HAP-1 (cell line): ENCODE measurements at regions not wholly inside any gene's neighbourhood (a gene's known extent, or its start where the extent isn't known, plus 50 kb on each side); places are given as distances from the start of the nearest gene placed in this dataset.
"Not testable (repeated sequence)": the region's sequence is repeated elsewhere in the genome, so short reads cannot be mapped to it uniquely, and the experiment has no call there.

Source experiments
- DNase-seq, 2 experiments: peaks; one replicate each; pipeline ENCODE4 v3.0.0-alpha.2; 2016 to 2020; ENCODE audit warnings: low spot score in 2 of 2
- H3K27me3 ChIP-seq: fragments of 250-450 bp; sonication (Bioruptor Pico); 2 replicates; pipeline ENCODE4 v1.5.1; 2020; ENCODE audit warnings: low read depth, mild to moderate bottlenecking, moderate library complexity
- H3K36me3 ChIP-seq: fragments of 250-450 bp; sonication (Bioruptor Pico); replicated peaks from 2 replicates; pipeline ENCODE4 v1.5.1; 2020; ENCODE audit warnings: mild to moderate bottlenecking
- H3K4me1 ChIP-seq: fragments of 250-450 bp; sonication (Bioruptor Pico); 2 replicates; pipeline ENCODE4 v1.5.1; 2020; ENCODE audit warnings: mild to moderate bottlenecking
- H3K4me3 ChIP-seq: fragments of 250-450 bp; sonication (Bioruptor Pico); 2 replicates; pipeline ENCODE4 v1.5.1; 2020; ENCODE audit warnings: mild to moderate bottlenecking, moderate library complexity
- H3K9me3 ChIP-seq: fragments of 250-450 bp; sonication (Bioruptor Pico); 2 replicates; pipeline ENCODE4 v1.5.1; 2020; ENCODE audit warnings: mild to moderate bottlenecking, moderate library complexity
- in situ Hi-C: fragments of 300-500 bp; cut with MboI; formaldehyde crosslinking; loops from 3 replicates; pipeline ENCODE4 v1.14.3; 2020; ENCODE audit warnings: low sequenced_read_pairs, inconsistent platforms, mixed read lengths

DNA sequence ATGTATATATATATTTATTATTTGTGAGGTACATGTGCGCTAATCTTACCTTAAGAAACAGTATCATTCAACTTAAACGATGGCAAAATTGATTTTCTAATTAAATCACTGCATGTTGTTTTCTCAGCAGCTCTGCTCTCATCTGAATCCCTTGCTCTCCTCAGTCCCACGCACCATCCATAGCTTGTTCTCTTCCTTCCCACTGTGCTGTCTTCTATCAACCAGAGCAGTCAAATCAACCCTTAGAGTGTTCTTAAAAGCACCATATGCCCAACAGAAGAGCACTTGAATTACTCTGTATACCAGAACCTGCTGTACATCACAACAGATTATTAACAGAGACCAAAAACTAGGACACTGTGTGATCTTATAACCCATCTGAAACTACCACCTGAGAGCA, 209.4 kb upstream of the G2E3 start:
- Histone ChIP-seq H3K27me3 (peaks cover 33% of the 10 kb centered on the region), H3K4me3 (no peak overlapping the region), H3K4me1 (no peaks in the 10 kb centered on the region; the same call in 1 of the 2 replicates), H3K9me3 (no peaks in the 10 kb centered on the region), H3K36me3 (no peaks in the 10 kb centered on the region)
- DNase-seq, result no peak
- in situ Hi-C loops, result no loop called here

- DNase-seq, result no peak
- H3K9me3 ChIP-seq, result no peaks in the 10 kb centered on the region
- in situ Hi-C loops, result no loop called here
- H3K4me1 ChIP-seq, result no peaks in the 10 kb centered on the region; the same call in 1 of the 2 replicates
- no peak overlapping the region for H3K4me3 ChIP-seq
- H3K27me3 ChIP-seq, result peaks cover 61% of the 10 kb centered on the region
- no peaks in the 10 kb centered on the region for H3K36me3 ChIP-seq
Observed at GRCh38 chr14:30354439-30354838, 204.5 kb upstream of the G2E3 start.

DNA sequence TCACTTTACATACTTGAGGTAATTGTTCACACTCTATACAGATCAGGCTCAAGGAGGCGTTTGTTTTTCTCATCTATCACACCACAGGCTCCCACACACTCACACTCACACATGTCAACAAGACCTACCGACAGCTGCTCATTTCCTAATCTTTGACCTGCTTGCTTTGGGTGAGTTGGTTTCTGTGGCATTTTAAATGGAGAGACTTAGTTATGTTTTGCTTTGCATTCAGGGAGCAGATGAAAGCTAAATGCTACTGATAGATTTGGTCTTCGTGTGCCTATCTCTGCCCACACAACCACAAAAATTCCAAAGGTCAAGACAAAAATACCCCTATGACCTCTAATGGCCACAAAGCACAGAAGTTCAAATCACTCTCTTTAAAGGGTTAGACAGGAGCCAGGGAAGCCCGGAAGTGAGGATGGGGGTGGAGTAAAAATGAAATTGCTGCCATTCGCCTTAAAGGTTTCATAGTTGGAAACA, 203.5 kb upstream of the G2E3 start:
- in situ Hi-C loops, result no loop called here

GRCh38 chr14:30356438-30357202, 202.3 kb upstream of the G2E3 start:
- in situ Hi-C loops, result no loop called here
- H3K4me3 ChIP-seq, result no peak overlapping the region
- H3K36me3 ChIP-seq, result no peaks in the 10 kb centered on the region
- DNase-seq, result no peak
- H3K27me3 ChIP-seq, result peaks cover 56% of the 10 kb centered on the region
- no peaks in the 10 kb centered on the region for H3K9me3 ChIP-seq
- no peaks in the 10 kb centered on the region; the same call in 1 of the 2 replicates for H3K4me1 ChIP-seq

More for the DNA sequence above, 203.5 kb upstream of the G2E3 start:
- no peak for DNase-seq
- Histone ChIP-seq H3K27me3 (peaks cover 61% of the 10 kb centered on the region), H3K4me3 (no peak overlapping the region), H3K9me3 (no peaks in the 10 kb centered on the region), H3K36me3 (no peaks in the 10 kb centered on the region), H3K4me1 (no peaks in the 10 kb centered on the region; the same call in 1 of the 2 replicates)

GRCh38 chr14:30357791-30358190, 201.2 kb upstream of the G2E3 start:
- DNase-seq, result no peak
- Histone ChIP-seq H3K4me3 (no peak overlapping the region), H3K4me1 (no peaks in the 10 kb centered on the region; the same call in none of the 2 replicates), H3K36me3 (no peaks in the 10 kb centered on the region), H3K27me3 (peaks cover 52% of the 10 kb centered on the region), H3K9me3 (no peaks in the 10 kb centered on the region)
- in situ Hi-C loops, result no loop called here

GRCh38 chr14:30362369-30363218, 196.4 kb upstream of the G2E3 start:
- in situ Hi-C loops, result no loop called here
- Histone ChIP-seq H3K36me3 (no peaks in the 10 kb centered on the region), H3K9me3 (no peaks in the 10 kb centered on the region), H3K4me3 (no peak overlapping the region), H3K4me1 (no peaks in the 10 kb centered on the region; the same call in none of the 2 replicates), H3K27me3 (peaks cover 27% of the 10 kb centered on the region)
- peak; percentile 33 to 56 for DNase-seq

DNA sequence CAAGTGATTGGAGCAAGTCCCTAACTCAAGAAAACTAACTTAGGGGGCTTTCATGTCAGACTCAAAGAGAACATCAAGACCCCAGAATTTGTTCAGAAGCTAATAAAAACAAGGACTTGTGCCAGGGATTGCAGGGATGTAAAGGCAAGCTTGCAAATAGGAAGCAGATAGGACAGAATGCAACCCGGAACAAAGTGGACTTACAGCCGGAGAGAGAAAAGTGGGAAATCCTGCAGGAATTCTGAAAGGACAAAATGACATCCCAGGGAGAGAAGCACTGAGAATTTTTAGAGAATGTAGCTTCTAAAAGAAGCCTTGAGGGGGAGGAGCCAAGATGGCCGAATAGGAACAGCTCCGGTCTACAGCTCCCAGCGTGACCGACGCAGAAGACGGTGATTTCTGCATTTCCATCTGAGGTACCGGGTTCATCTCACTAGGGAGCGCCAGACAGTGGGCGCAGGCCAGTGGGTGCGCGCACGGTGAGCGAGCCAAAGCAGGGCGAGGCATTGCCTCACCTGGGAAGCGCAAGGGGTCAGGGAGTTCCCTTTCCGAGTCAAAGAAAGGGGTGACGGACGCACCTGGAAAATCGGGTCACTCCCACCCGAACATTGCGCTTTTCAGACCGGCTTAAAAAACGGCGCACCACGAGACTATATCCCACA, 195.6 kb upstream of the G2E3 start:
- peaks cover 22% of the 10 kb centered on the region for H3K27me3 ChIP-seq
- DNase-seq, H3K9me3 ChIP-seq, H3K4me1 ChIP-seq, H3K4me3 ChIP-seq, H3K36me3 ChIP-seq, in situ Hi-C loops: not testable (repeated sequence)

GRCh38 chr14:30369502-30370180, 189.3 kb upstream of the G2E3 start:
- DNase-seq, result no peak
- Histone ChIP-seq H3K4me1 (no peaks in the 10 kb centered on the region), H3K27me3 (peaks cover 22% of the 10 kb centered on the region), H3K36me3 (no peaks in the 10 kb centered on the region), H3K4me3 (no peak overlapping the region), H3K9me3 (no peaks in the 10 kb centered on the region)
- in situ Hi-C loops, result no loop called here

GRCh38 chr14:30373053-30373452, 185.9 kb upstream of the G2E3 start:
- in situ Hi-C loops, result no loop called here
- Histone ChIP-seq H3K9me3 (no peaks in the 10 kb centered on the region), H3K27me3 (peaks cover 32% of the 10 kb centered on the region), H3K4me1 (no peaks in the 10 kb centered on the region), H3K36me3 (no peaks in the 10 kb centered on the region), H3K4me3 (no peak overlapping the region)
- no peak for DNase-seq

- in situ Hi-C loops, result no loop called here
- H3K9me3 ChIP-seq, result no peaks in the 10 kb centered on the region
- no peaks in the 10 kb centered on the region for H3K4me1 ChIP-seq
- no peaks in the 10 kb centered on the region for H3K36me3 ChIP-seq
- peaks cover 32% of the 10 kb centered on the region for H3K27me3 ChIP-seq
- no peak for DNase-seq
- no peak overlapping the region for H3K4me3 ChIP-seq
Observed at GRCh38 chr14:30373526-30373925, 185.4 kb upstream of the G2E3 start.

- in situ Hi-C loops, result no loop called here
- no peaks in the 10 kb centered on the region for H3K9me3 ChIP-seq
- H3K4me3 ChIP-seq, result no peak overlapping the region
- no peaks in the 10 kb centered on the region for H3K4me1 ChIP-seq
- peaks cover 32% of the 10 kb centered on the region for H3K27me3 ChIP-seq
- DNase-seq, result peak; percentile 37 to 80
- H3K36me3 ChIP-seq, result no peaks in the 10 kb centered on the region
Observed at GRCh38 chr14:30375296-30375892, 183.6 kb upstream of the G2E3 start.

GRCh38 chr14:30381861-30382480, 177.0 kb upstream of the G2E3 start:
- H3K27me3 ChIP-seq, result peaks cover 10% of the 10 kb centered on the region
- no peak for DNase-seq
- in situ Hi-C loops, result no loop called here
- H3K36me3 ChIP-seq, result no peaks in the 10 kb centered on the region
- H3K4me3 ChIP-seq, result no peak overlapping the region
- no peaks in the 10 kb centered on the region for H3K4me1 ChIP-seq
- no peaks in the 10 kb centered on the region for H3K9me3 ChIP-seq
